Endodermal cell (in vitro differentiated cells): ENCODE measurements at regions not wholly inside any gene's neighbourhood (a gene's known extent, or its start where the extent isn't known, plus 50 kb on each side); places are given as distances from the start of the nearest gene placed in this dataset.

Experiments used
- DNase-seq: peaks from one replicate; pipeline ENCODE4 v3.0.0-alpha.2; 2017
- H3K27ac ChIP-seq: 2 replicates; pipeline ENCODE4 v1.5.1; 2013; ENCODE audit warnings: mild to moderate bottlenecking, low read depth, low read length, moderate library complexity
- H3K27me3 ChIP-seq: 2 replicates; pipeline ENCODE4 v1.6.1; 2013; ENCODE audit warnings: mild to moderate bottlenecking, low read length, moderate library complexity; ENCODE audit not compliant: insufficient read depth, control insufficient read depth, poor library complexity, severe bottlenecking
- H3K36me3 ChIP-seq: 2 replicates; pipeline ENCODE4 v1.7.0; 2013; ENCODE audit warnings: mild to moderate bottlenecking, low read length, moderate library complexity; ENCODE audit not compliant: control insufficient read depth, insufficient read depth
- H3K4me1 ChIP-seq: one replicate; pipeline ENCODE4 v1.7.0; 2013; ENCODE audit warnings: low read length; ENCODE audit not compliant: control insufficient read depth, insufficient read depth
- H3K4me3 ChIP-seq: 2 replicates; pipeline ENCODE4 v1.5.1; 2013; ENCODE audit warnings: mild to moderate bottlenecking, low read length, moderate library complexity
- H3K9ac ChIP-seq: 2 replicates; pipeline ENCODE4 v1.6.1; 2013; ENCODE audit warnings: mild to moderate bottlenecking, low read length, moderate library complexity; ENCODE audit not compliant: poor library complexity, severe bottlenecking; ENCODE audit errors: extremely low read depth
- H3K9me3 ChIP-seq: 2 replicates; pipeline ENCODE4 v1.6.1; 2013; ENCODE audit warnings: mild to moderate bottlenecking, low read length, moderate library complexity; ENCODE audit not compliant: control insufficient read depth
- H3K27ac Mint-ChIP-seq: 2 replicates; pipeline ENCODE4 v1.8.0; 2020; ENCODE audit warnings: mixed read lengths
- H3K27me3 Mint-ChIP-seq: 2 replicates; pipeline ENCODE4 v1.8.0; 2021; ENCODE audit warnings: mild to moderate bottlenecking, mixed read lengths; ENCODE audit not compliant: insufficient read depth
- H3K36me3 Mint-ChIP-seq: 2 replicates; pipeline ENCODE4 v1.8.0; 2020; ENCODE audit warnings: low read depth, mixed read lengths
- H3K4me1 Mint-ChIP-seq: 2 replicates; pipeline ENCODE4 v1.8.0; 2020; ENCODE audit warnings: mixed read lengths
- H3K4me3 Mint-ChIP-seq: 2 replicates; pipeline ENCODE4 v1.8.0; 2020; ENCODE audit warnings: mild to moderate bottlenecking, moderate library complexity, mixed read lengths
- H3K9me3 Mint-ChIP-seq: 2 replicates; pipeline ENCODE4 v1.8.0; 2020; ENCODE audit warnings: mild to moderate bottlenecking, mixed read lengths
- CTCF ChIP-seq: fragments of 200-600 bp; sonication (generic); conservative IDR thresholded peaks from 2 replicates; pipeline ENCODE4 v1.5.0; 2021; ENCODE audit warnings: antibody characterized with exemption, mild to moderate bottlenecking
- WGBS, 2 experiments: methylation state at CpG; one replicate each; pipeline versions ENCODE4 v1.1.5 to v1.1.7; 2013; ENCODE audit warnings: missing lambda C conversion rate in 2 of 2, mixed read lengths in 1 of 2; ENCODE audit not compliant: insufficient coverage in 1 of 2, insufficient read length in 1 of 2; 5-methylcytosine and 5-hydroxymethylcytosine counted together

GRCh38 chr18:56409736-56410135, 228.7 kb downstream of the TXNL1 start:
- H3K9me3 Mint-ChIP-seq = peaks cover 23% of the 10 kb centered on the region
- no peak overlapping the region for H3K9ac ChIP-seq
- no peak for DNase-seq
- H3K4me1 Mint-ChIP-seq = peaks cover 2% of the 10 kb centered on the region
- no peak overlapping the region for H3K4me3 ChIP-seq
- H3K36me3 Mint-ChIP-seq = no peaks in the 10 kb centered on the region
- H3K27me3 Mint-ChIP-seq = peaks cover 5% of the 10 kb centered on the region
- no peaks in the 10 kb centered on the region for H3K36me3 ChIP-seq
- TF ChIP-seq CTCF = no peak
- H3K27ac Mint-ChIP-seq = no peak overlapping the region
- no peak overlapping the region for H3K4me3 Mint-ChIP-seq
- H3K4me1 ChIP-seq = no peaks in the 10 kb centered on the region
- no peaks in the 10 kb centered on the region for H3K9me3 ChIP-seq
- no peaks in the 10 kb centered on the region for H3K27me3 ChIP-seq
- H3K27ac ChIP-seq = no peak overlapping the region

GRCh38 chr18:56407646-56408180, 230.7 kb downstream of the TXNL1 start:
- no peaks in the 10 kb centered on the region for H3K27me3 ChIP-seq
- Mint-ChIP-seq H3K27ac (no peak overlapping the region), H3K9me3 (peaks cover 6% of the 10 kb centered on the region), H3K4me3 (no peak overlapping the region), H3K27me3 (no peaks in the 10 kb centered on the region), H3K36me3 (no peaks in the 10 kb centered on the region), H3K4me1 (peaks cover 2% of the 10 kb centered on the region)
- H3K27ac ChIP-seq = no peak overlapping the region
- WGBS, 2 experiments = 82 to 83% methylated on average over 4 of the region's 4 CpGs
- no peaks in the 10 kb centered on the region for H3K9me3 ChIP-seq
- no peak for TF ChIP-seq CTCF
- no peak overlapping the region for H3K9ac ChIP-seq
- no peaks in the 10 kb centered on the region for H3K36me3 ChIP-seq
- H3K4me1 ChIP-seq = no peaks in the 10 kb centered on the region
- DNase-seq = no peak
- no peak overlapping the region for H3K4me3 ChIP-seq

- no peak for TF ChIP-seq CTCF
- Histone ChIP-seq H3K9ac (no peak overlapping the region), H3K27ac (no peak overlapping the region), H3K27me3 (no peaks in the 10 kb centered on the region), H3K4me1 (no peaks in the 10 kb centered on the region), H3K4me3 (no peak overlapping the region), H3K36me3 (no peaks in the 10 kb centered on the region), H3K9me3 (no peaks in the 10 kb centered on the region)
- Mint-ChIP-seq H3K36me3 (no peaks in the 10 kb centered on the region), H3K27me3 (no peaks in the 10 kb centered on the region), H3K9me3 (no peaks in the 10 kb centered on the region), H3K27ac (no peak overlapping the region), H3K4me1 (peaks cover 19% of the 10 kb centered on the region), H3K4me3 (no peak overlapping the region)
- no peak for DNase-seq
- WGBS, 2 experiments = 90 to 93% methylated on average over 1 of the region's 1 CpG
Measured at GRCh38 chr18:56402872-56403516, 235.4 kb downstream of the TXNL1 start.
